Panc1 (cell line): ENCODE measurements at regions not wholly inside any gene's neighbourhood (a gene's known extent, or its start where the extent isn't known, plus 50 kb on each side); places are given as distances from the start of the nearest gene placed in this dataset.
"Not testable (repeated sequence)": the region's sequence is repeated elsewhere in the genome, so short reads cannot be mapped to it uniquely, and the experiment has no call there.

Experiments used
- ATAC-seq: fragments of 200-7000 bp; cut with Tn5 transposase; 2 replicates; pipeline ENCODE4 v1.9.1; 2020; ENCODE audit warnings: mild to moderate bottlenecking, moderate library complexity
- BruUV-seq: library from RNA; stranded (reverse); fragments of 400-500 nt; replicated peaks from 2 replicates; lab custom pipeline; 2021; lab: Mats Ljungman, UMichigan
- CTCF ChIA-PET: fragments of 300-600 bp; sonication (Branson Sonifier 250); formaldehyde crosslinking; loops from one replicate; lab custom pipeline; 2022; ENCODE audit warnings: antibody characterized with exemption; lab: Charles Lee
- POLR2A ChIA-PET: fragments of 300-600 bp; sonication (Branson Sonifier 250); formaldehyde crosslinking; loops from one replicate; lab custom pipeline; 2022; ENCODE audit warnings: antibody characterized with exemption; lab: Charles Lee
- DNase-seq: peaks from one replicate; pipeline ENCODE4 v3.0.0-alpha.2; 2010; ENCODE audit warnings: low read depth, low spot score
- H3K27ac ChIP-seq: 2 replicates; pipeline ENCODE4 v1.5.1; 2011; ENCODE audit warnings: mild to moderate bottlenecking, low read length, inconsistent platforms
- H3K27me3 ChIP-seq: fragments of 200-500 bp; sonication (Bioruptor generic); 2 replicates; pipeline ENCODE4 v1.6.0; 2014; ENCODE audit warnings: low read length, inconsistent platforms; ENCODE audit not compliant: control insufficient read depth, insufficient read depth
- H3K36me3 ChIP-seq: fragments of 200-500 bp; sonication (Bioruptor generic); 2 replicates; pipeline ENCODE4 v1.5.1; 2014; ENCODE audit warnings: inconsistent platforms, mild to moderate bottlenecking, low read length, moderate library complexity; ENCODE audit not compliant: control insufficient read depth, insufficient read depth
- H3K4me1 ChIP-seq: 2 replicates; pipeline ENCODE4 v1.5.1; 2011; ENCODE audit warnings: inconsistent platforms, mild to moderate bottlenecking, low read length, moderate library complexity; ENCODE audit not compliant: control insufficient read depth, insufficient read depth
- H3K4me3 ChIP-seq, 2 experiments: 2 replicates each; pipeline ENCODE4 v1.5.1; 2011 to 2012; ENCODE audit warnings: low read depth in 2 of 2, low read length in 2 of 2, mild to moderate bottlenecking in 2 of 2, inconsistent platforms in 1 of 2, moderate library complexity in 1 of 2
- H3K9me3 ChIP-seq: fragments of 200-500 bp; sonication (Bioruptor generic); 2 replicates; pipeline ENCODE4 v1.5.1; 2014; ENCODE audit warnings: low read depth, mild to moderate bottlenecking, inconsistent platforms, low read length, moderate library complexity; ENCODE audit not compliant: control insufficient read depth, insufficient read depth
- CTCF ChIP-seq: fragments of 450-650 bp; IDR thresholded peaks from 2 replicates; pipeline ENCODE4 v1.5.1; 2017; ENCODE audit warnings: mild to moderate bottlenecking
- POLR2AphosphoS5 ChIP-seq: IDR thresholded peaks from 2 replicates; pipeline ENCODE4 v1.6.1; 2012; ENCODE audit warnings: mild to moderate bottlenecking, low read depth, low read length, moderate library complexity
- REST ChIP-seq, 2 experiments: IDR thresholded peaks; 2 replicates each; pipeline ENCODE4 v1.6.1; 2011 to 2012; ENCODE audit warnings: low read depth in 2 of 2, control low read depth in 1 of 2, low read length in 1 of 2, mild to moderate bottlenecking in 1 of 2, moderate library complexity in 1 of 2; ENCODE audit not compliant: insufficient read depth in 1 of 2
- SIN3A ChIP-seq: IDR thresholded peaks from 2 replicates; pipeline ENCODE4 v1.6.1; 2012; ENCODE audit warnings: low read depth, mild to moderate bottlenecking, low read length, moderate library complexity, borderline replicate concordance; ENCODE audit not compliant: insufficient read depth
- TCF7L2 ChIP-seq: IDR thresholded peaks from 2 replicates; pipeline ENCODE4 v1.6.1; 2011; ENCODE audit warnings: mild to moderate bottlenecking, low read depth, low read length, inconsistent platforms
- in situ Hi-C: cut with HindIII; loops from 2 replicates; pipeline ENCODE4 v1.10.0; 2016; ENCODE audit warnings: low sequenced_read_pairs, low pct_unique_long_range_greater_than_20kb
- intact Hi-C: fragments of 100-400 bp; cut with micrococcal nuclease; formaldehyde crosslinking; loops from one replicate; pipeline ENCODE4 v1.10.0; 2022; ENCODE audit not compliant: unreplicated experiment

- Histone ChIP-seq H3K27ac (no peak overlapping the region), H3K4me1 (no peaks in the 10 kb centered on the region), H3K27me3 (no peaks in the 10 kb centered on the region), H3K36me3 (no peaks in the 10 kb centered on the region), H3K4me3 (no peak overlapping the region), H3K9me3 (peaks cover 6% of the 10 kb centered on the region; the same call in 1 of the 2 replicates)
- DNase-seq (no peak), ATAC-seq (no peak)
- in situ Hi-C loops (no loop called here), intact Hi-C loops (no loop called here)
- no TSS peak for BruUV-seq
- POLR2A ChIA-PET = no interaction called here
- CTCF ChIA-PET = no interaction called here
- TF ChIP-seq TCF7L2 (no peak), SIN3A (no peak), POLR2AphosphoS5 (no peak)
These were observed 139.4 kb downstream of the SLC38A4 start for GRCh38 chr12:46686267-46686942.

- H3K4me3 ChIP-seq, DNase-seq, H3K4me1 ChIP-seq, H3K27me3 ChIP-seq, H3K36me3 ChIP-seq, BruUV-seq, POLR2A ChIA-PET, in situ Hi-C loops, ATAC-seq, intact Hi-C loops, CTCF ChIA-PET, H3K9me3 ChIP-seq, H3K27ac ChIP-seq: not testable (repeated sequence)
These were observed 141.6 kb downstream of the SLC38A4 start for GRCh38 chr12:46684243-46684642.

GRCh38 chr12:46682148-46682547 is 143.6 kb downstream of the SLC38A4 start:
- Histone ChIP-seq H3K27me3 (no peaks in the 10 kb centered on the region), H3K36me3 (no peaks in the 10 kb centered on the region), H3K4me3 (no peak overlapping the region), H3K27ac (no peak overlapping the region), H3K4me1 (peaks cover 9% of the 10 kb centered on the region), H3K9me3 (peaks cover 6% of the 10 kb centered on the region; the same call in 1 of the 2 replicates)
- ChIA-PET CTCF (no interaction called here), POLR2A (interaction anchor here (0.6 kb wide), 1 partner anchor 696 kb away, joined by 3 read pairs; no protein-coding TSS in a partner anchor)
- DNase-seq (no peak), ATAC-seq (no peak)
- TF ChIP-seq SIN3A (no peak), CTCF (no peak), TCF7L2 (no peak), POLR2AphosphoS5 (no peak), REST (IDR thresholded peaks at IDR 0.05; ENCODE audit: insufficient read depth in 1 of 2, low read depth in 2 of 2, low read length in 1 of 2) (no peak)
- in situ Hi-C loops (no loop called here), intact Hi-C loops (no loop called here)
- BruUV-seq = no TSS peak
